GM19438 (cell line): ENCODE measurements at regions not wholly inside any gene's neighbourhood (a gene's known extent, or its start where the extent isn't known, plus 50 kb on each side); places are given as distances from the start of the nearest gene placed in this dataset.

Experiments
- ATAC-seq: cut with Tn5 transposase; IDR thresholded peaks from one replicate; pipeline ENCODE4 v1.9.1; 2021; ENCODE audit warnings: low read depth; ENCODE audit not compliant: unreplicated experiment

DNA sequence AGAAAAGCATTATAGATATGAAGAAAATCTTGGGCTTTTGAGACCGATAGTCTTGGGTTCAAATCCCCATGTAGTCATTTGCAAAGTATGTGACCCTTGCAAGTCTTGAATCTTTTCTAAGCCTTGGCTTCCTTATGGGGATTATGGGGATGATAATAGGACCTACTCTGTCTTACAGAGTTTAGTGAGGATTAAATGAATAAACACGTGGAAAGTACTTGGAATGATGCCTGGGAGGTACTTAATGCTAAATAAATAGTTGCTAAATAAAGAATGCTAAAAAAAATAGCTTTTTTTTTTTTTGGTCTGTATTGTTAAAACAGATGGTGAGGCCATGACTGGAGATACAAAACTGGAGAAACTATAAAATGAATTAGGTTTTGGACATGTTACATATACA lies 292.7 kb downstream of the GPAT3 start:
- no peak for ATAC-seq

GRCh38 chr4:83821493-83821892 lies 285.6 kb downstream of the GPAT3 start:
- ATAC-seq: no peak

DNA sequence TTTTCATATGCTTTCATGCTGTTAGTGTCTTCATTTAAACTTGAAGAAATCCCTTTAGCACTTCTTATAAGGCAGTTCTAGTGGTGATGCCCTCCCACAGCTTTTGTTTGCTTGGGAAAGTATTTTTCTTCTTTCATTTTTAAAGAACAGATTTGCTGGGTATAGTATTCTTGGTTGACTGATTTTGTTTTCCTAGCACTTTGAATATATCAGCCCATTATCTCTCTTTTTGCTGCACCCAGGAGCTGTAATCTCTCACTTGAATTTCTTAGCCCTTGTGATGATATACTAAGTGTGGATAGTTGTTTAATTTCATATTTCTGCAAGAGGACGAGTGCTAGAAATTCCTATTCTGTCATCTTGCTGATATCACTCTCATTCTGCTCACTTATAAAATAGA lies 283.7 kb downstream of the GPAT3 start:
- ATAC-seq: no peak

DNA sequence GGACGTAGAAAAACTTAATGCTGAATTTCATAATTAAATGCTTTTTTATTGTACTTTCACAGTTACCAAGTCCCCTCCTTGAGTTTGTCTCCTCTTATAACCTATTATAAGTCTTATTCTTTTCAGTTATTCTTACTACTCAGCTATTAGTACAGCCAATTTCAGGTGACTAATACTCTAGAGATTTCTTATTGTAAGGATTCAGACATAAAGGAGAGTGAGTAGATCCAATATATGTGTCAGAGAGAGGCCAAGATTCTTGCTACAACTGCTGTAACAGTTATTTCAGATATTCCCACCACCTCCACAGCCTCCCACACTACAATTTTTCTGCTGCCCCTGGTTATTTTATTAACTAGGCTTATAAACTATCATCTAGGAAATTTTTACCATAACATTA lies 274.5 kb downstream of the GPAT3 start:
- no peak for ATAC-seq

DNA sequence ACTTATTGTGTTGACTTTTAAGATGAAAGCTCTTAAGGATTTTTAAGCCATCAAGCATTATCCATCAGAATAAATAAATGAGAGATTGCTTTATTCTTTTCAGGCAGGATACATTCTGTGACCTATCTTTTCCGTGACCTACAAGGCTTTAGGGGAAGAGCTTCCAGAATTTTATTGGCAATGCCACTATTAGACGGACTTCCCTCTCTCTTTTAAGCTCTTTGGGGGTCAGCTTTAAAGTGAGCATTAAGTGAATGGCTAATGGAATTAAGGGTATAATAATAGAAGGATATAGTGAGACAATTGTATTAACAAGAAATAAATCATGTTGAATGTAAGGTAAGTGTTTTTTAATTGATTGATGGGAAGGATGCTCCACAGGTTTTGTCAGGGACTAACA lies 273.7 kb downstream of the GPAT3 start:
- no peak for ATAC-seq

DNA sequence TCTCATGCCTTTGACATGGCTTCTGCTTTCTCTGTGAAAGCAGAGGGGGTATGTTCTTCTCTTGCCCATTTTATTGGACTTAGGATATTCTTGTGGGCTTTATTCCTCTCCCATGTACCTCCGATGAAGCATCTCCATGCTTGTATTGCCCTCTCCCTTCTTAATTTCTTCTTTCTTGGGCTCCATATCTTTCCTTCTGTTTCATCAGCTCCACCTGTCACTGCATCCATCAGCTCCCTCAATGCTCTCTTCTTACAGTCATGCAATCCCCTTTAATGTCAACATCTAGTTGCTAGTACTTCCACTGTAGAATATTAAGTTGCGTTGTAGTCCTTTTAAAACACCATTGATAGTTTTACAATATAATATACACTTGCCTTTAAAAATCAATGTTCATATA lies 257.6 kb downstream of the GPAT3 start:
- no peak for ATAC-seq

DNA sequence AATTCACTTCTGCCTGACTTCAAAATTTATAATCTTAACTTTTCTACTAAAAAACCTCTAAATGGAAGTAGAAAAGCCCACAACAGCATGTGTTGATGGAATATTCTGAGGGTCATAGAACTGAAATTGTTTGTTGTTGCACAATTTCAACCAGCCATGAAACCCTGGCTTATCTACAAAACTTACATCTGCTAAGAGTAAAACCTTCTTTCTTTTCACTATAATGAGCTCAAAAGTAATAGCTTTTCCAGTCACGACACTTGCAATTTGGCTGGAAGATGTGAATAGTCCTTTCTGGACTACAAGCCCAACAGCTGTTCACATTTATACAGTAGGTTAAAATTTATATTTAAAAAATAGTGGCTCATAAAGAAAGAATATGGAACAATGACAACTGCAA lies 250.0 kb downstream of the GPAT3 start:
- ATAC-seq: no peak

GRCh38 chr4:83783215-83783614 lies 247.3 kb downstream of the GPAT3 start:
- no peak for ATAC-seq

DNA sequence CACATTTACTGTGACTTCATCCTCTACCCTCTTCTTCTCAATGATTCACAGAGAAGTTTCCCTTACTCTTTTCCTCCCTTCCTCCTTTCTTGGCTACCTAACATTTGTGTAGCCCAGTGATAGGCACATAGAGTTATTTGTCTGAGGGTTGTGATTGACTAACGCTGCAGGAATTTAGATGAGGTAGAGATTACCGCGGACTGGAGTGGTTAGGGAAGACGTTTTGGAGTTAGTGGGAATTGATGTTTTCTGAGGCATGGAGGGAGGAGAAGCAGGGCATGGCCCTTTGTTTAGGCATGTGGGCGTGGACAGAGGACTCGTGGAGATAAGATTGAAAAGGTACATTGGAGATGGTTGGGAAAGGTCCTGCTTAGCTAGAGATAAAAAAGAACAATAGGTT lies 246.7 kb downstream of the GPAT3 start:
- ATAC-seq: no peak

GRCh38 chr4:83781434-83781833 lies 245.5 kb downstream of the GPAT3 start:
- ATAC-seq: no peak

- no peak for ATAC-seq
Observed at GRCh38 chr4:83780053-83780733, 244.3 kb downstream of the GPAT3 start.

GRCh38 chr4:83779103-83780052 lies 243.5 kb downstream of the GPAT3 start:
- no peak for ATAC-seq

DNA sequence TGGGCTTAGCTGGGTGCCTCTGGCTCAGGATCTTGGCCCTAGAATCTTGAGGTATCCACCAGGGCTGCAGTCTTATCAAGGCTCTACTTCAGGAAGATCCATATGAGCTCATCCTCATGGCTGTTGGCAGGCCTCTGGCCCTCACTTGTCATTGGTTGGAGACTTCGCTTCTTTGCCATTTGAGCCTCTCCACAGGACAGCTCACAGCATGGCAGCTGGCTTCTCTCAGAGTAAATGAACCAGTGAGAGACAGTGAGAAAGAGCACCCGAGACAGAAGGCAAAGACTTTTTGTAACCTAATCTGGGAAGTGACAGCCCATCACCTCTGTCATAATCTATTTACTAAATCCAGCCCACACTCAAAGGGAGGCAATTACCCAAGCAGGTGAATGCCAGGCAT lies 236.8 kb downstream of the GPAT3 start:
- ATAC-seq: no peak

DNA sequence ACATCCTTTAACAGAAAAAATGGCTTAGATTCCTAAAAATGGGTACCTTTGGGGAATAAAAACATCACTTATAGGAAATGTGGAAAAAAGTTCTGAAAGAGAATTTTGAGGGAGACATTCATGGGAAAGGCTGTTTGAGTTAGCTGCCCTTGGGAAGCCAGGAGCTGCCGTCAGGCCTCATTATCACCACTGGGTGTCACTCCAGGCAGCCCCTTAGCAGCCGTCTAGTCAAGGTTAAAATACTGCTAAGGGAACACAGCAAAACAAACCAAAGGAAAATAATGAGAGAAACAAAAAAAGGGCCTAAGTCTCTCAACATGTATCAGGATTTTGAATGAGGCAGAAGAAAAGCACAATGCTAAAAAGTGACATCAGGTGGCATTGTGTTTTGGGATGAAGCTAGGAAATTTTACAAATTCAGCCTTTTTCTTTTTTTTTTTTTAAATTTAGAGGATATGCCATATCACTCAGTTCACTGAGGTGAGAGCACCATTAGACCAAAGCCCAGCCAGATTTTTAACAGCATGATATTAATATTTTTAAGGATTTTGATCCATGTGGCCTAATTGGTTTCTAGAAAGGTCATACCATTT lies 235.3 kb downstream of the GPAT3 start:
- ATAC-seq: no peak

DNA sequence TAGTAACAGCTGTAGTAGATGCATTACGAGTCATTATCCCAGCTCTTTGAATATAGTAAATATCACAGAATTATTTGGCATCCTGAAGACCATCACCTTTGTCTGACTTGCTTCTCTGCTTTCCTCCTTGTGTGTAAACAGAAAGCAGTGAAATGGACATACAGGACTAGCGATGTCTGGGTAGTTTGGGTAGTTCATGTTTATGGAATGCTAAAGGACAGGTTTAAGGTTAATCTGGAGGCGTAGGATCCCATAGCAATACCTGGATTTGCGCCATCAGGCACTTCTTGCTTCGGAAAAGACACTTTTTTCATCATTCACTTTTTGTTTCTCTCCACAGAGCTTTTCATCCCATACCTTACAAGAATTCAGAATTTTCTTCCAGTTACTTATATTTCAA lies 232.2 kb downstream of the GPAT3 start:
- no peak for ATAC-seq

- no peak for ATAC-seq
Observed at GRCh38 chr4:83767067-83767466, 231.2 kb downstream of the GPAT3 start.

GRCh38 chr4:83759611-83760010 lies 223.7 kb downstream of the GPAT3 start:
- ATAC-seq: no peak

DNA sequence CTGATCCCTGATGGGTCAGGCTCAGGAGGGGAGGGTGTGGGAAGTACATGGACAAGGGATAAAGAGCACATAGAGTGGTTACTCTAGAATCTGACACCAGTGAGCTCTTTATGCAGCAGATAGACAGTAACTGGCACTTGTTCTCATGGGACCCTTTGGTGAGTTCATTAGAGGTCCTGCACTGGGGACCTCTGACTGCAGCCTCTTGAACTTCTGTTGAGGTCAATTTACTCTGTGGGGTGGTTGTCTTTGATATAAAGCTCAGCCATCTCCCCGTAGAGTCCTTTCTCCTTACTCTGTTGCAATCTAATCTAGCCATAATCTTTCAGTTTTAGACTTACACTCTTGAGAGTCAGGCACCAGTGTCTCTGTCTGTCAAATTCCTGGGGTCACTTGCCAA lies 222.4 kb downstream of the GPAT3 start:
- ATAC-seq: no peak

GRCh38 chr4:83757121-83757621 lies 221.3 kb downstream of the GPAT3 start:
- no peak for ATAC-seq

DNA sequence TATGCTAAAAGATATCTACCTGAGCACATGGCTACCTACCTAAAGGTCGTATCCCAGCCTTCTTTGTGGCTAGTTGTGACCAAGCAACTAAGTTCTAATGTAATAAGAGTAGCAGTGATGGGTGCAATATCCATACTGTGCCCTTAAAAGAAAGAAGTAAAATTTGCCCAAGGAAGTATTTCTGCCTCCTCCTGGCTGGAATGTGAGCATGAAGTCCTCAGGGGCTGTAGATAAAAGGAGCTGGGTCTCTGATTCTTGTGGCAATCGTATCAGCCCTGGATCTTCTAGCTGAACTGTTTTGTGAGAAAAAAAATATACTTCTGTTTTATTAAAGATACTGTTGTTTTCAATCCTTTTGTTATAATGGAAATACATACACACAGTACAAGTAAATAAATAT lies 217.4 kb downstream of the GPAT3 start:
- no peak for ATAC-seq

DNA sequence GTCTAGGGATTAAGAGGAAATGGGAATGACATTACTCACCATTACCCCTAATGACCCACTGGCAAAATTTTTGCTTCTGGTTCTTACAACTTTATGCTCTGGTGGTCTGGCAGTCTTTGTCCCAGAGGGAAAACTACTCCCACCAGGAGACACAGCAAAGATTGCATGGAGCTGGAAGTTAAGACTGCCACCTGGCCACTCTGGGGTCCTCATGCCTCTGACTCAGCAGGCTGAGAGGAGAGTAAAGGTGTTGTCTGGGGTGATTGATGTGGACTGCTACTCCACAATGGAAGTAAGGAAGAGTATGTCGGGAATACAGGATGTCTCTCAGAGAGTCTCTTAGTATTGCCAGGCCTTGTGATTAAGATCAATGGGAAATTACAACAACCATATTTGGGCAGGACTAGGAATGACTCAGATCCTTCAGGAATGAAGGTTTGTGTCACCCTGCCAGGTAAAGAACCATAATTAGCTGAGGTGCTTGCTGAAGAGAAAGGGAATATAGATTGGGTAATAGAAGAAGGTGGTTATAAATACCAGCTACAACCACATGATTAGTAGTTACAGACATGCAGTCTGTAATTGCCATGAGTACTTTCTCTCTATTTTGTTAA lies 215.5 kb downstream of the GPAT3 start:
- no peak for ATAC-seq
